COLO668 (cell line): ENCODE measurements at regions not wholly inside any gene's neighbourhood (a gene's known extent, or its start where the extent isn't known, plus 50 kb on each side); places are given as distances from the start of the nearest gene placed in this dataset.
"Not testable (repeated sequence)": the region's sequence is repeated elsewhere in the genome, so short reads cannot be mapped to it uniquely, and the experiment has no call there.

ENCODE experiments used
- DNase-seq: peaks from one replicate; lab custom pipeline; 2025; ENCODE audit not compliant: unreplicated experiment; lab: John Stamatoyannopoulos, UW

GRCh38 chr21:21845901-21846300 is 847.7 kb downstream of the NCAM2 start:
- no peak for DNase-seq

DNA sequence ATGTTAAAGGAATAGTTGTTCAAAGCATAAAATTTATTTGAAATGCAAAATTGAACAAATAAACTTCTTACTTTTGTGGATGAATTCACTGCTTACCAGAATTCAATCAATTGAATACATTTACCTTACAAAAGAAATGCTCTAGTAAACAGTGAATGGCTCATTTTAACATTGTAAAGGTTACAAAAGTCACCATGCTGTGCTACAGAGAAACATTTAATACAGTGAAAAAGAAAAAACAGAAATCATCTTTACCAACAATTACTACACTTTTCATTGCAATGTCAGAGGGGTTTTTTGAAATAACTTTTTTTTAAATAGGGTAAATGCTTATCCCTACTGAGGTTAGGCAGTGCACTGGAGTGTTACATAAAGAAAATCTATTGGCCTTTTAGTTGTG is 853.0 kb downstream of the NCAM2 start:
- DNase-seq = no peak

DNA sequence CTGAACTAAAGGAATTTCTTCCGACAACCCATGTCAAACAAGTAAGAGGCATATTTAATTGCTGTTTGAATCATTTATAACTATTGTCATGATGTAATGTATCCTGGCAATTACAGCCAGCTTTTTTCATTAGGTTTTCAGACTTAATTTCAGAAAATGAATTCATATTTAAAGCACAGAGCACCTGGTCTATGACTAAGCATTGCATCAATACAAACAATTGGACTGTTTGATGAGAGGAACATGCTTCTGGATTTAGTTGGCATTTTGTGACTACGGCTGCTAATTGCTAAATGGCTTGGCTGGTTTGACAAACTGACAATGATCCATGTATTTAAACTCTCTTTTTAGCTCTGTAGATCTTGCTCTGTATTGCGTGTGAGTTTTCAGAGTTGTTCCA is 853.4 kb downstream of the NCAM2 start:
- no peak for DNase-seq

DNA sequence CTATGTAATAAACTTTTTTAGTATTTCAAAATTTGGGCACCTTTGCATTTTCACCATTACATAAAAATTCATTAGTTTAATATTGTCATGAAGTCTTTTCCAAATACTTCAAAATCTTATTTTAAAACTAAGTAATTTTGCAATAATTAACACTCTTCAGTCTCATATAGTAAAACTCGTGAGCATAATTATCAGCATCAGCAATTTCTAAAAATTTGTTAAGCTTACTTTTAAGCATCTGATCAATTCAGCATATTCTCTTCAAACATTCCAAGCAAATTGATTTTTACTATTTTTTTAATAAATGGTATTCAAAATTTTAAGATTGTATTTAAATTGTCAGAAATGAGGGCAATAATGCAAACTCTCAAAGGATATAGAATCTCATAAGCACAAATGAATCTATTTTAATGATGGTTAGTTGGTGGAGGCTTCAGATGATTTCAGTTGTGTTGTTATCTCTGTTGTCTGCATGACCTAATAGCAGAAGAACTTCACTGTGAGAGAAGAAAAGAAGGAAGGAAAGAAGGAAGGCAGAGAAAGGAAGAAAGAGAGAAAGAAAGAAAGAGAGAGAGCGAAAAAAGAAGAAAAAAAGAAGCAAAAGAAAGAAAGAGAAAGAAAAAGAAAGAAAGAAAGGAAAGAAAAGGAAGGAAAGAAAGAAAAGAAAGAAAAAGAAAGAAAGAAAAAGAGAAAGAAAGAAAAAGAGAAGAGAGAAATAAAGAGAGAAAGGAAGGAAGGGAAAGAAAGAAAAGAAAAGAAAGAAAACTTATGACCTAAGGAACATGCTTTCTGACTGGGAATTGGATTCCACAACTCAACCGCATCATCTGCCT is 860.5 kb downstream of the NCAM2 start:
- no peak for DNase-seq

DNA sequence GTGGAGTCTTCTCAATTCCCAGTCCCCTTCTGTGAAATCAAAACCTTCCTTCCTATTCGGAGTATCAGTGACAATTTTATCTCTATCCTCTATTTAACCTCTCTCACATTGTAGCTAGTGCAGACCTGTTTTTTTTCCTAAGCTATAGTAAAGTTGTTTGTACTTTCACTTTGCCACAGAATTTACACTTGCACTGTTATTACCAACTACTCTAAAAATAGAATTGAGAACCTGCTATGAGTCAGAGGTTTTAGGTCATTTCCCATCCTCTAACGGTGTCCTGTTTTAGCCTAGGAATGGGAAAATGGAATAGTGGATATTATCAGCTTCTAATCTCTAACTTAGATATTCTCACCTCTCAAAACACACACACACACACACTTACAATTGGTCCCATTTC is 862.7 kb downstream of the NCAM2 start:
- no peak for DNase-seq

GRCh38 chr21:21864321-21864840 is 866.2 kb downstream of the NCAM2 start:
- no peak for DNase-seq

- DNase-seq = no peak
Measured at GRCh38 chr21:21897275-21897883, 899.2 kb downstream of the NCAM2 start.

GRCh38 chr21:21898801-21899200 is 900.6 kb downstream of the NCAM2 start:
- no peak for DNase-seq

DNA sequence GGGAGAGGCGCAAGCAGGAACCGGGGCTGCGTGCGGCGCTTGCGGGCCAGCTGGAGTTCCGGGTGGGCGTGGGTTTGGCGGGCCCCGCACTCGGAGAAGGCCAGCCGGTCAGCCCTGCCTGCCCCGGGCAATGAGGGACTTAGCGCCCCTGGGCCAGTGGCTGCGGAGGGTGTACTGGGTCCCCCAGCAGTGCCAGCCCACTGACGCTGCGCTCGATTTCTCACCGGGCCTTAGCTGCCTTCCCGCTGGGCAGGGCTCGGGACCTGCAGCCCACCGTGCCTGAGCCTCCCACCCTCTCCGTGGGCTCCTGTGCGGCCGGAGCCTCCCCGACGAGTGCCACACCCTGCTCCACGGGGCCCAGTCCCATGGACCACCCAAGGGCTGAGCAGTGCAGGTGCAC is 904.2 kb downstream of the NCAM2 start:
- DNase-seq = not testable (repeated sequence)

DNA sequence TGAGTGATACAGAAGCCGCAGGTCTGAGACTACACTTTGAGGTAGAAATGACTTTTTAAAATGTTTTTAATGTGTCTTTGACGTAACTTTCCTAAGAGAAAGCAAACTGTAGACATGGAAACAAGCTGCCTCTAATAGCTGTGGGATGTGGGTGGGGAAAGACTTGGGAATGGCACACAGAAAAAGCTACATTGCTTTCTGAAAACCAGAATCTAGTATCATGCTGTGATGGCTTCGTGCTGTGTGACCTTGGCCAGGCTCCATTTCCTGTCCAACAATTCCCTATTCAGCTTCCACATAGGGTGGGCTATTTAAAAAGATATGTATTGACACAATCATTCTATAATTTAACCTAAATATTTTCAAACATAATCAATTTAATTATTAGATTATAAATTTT is 909.1 kb downstream of the NCAM2 start:
- no peak for DNase-seq

- DNase-seq = no peak
Measured at GRCh38 chr21:21915816-21916215, 917.6 kb downstream of the NCAM2 start.

DNA sequence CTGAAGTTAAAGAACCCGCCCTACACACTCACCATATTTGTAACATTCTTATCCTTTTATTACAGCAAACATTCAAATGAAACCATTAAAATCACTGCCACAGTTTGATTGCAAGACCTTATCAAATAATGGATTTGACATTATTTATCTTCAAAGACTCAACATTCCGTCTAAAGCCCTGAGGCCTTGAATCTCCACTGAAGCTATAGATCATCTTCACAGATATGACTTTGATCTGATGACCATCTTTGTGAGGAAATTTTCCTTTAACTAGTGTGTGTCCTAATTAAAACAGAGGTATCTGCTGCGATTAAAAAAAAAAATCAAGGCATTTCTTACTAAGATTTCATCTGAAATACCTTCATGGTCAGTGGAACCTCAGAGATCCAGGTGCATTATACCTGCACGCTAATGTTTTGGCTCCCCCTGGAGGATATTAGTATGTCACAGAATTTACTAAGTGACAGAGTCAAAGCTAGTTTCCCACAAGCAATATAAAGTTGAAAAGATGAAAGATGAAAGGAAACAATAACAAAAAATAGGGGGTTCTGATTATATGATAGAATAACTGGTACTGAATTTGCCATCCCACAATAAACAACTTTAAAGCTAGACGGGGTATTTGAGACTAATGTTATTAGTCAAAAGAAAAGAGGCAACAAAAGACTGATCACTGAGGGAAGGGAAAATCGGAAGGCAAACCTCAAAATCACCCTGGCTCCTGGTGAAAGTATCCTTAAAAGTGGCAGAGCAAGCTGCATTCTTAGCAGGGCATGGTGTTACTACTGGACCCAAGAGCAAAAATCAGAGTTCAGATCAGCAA is 923.4 kb downstream of the NCAM2 start:
- no peak for DNase-seq

DNA sequence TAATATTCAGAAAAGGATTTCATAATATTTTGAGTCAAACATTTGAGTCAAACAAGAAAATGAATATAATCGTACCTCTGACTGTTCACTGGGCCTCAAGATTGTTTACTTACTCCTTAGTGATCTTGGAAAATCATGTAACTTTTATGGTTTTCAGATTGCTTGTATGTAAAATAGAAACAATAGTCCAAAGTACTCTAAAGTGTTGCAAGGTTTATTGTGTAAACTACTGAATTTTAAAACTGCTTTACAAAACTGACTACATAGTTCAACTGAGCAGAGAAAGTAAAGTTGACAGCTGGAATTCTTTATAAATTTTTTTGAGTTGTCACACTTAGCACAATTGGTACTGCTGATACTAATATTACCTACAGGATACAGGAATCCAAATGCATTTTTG is 931.0 kb downstream of the NCAM2 start:
- no peak for DNase-seq

- DNase-seq = no peak
Measured at GRCh38 chr21:21929789-21930188, 931.6 kb downstream of the NCAM2 start.

DNA sequence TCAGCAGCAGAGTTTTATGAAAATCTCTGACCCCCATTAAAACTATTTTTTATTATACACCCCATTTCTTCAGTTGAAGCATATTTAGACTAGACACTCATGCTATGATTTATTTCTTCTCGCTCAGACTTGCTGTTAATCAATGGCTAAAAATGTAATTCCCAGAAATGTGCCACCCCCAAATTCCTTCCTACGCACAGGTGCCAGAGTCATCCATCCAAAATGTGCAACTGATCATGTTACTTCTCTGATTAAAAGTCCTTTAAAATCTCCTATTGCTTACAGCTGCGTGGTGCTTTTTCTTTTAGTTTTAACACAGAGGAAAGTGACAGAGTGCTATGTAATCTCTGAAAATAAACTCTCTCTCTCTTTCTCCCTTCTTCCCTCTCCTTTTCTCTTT is 954.4 kb downstream of the NCAM2 start:
- no peak for DNase-seq

DNA sequence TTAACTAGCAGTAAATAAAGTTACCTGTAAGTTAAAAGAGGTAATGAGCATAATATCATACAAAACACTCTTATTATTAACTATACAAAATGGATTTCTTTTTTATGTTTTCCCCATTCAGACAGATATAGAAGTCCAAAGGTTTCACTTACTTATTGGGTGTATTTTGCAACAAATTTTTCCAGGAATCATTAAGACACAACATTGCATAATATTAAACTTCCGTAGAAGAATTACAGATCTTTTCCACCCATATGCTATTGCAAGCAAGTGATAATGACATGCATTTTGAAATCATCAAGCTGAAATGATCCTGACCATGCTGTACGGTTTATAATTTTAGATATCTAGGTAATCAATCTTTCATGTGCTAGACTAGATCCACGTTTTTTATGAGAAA is 957.0 kb downstream of the NCAM2 start:
- no peak for DNase-seq

GRCh38 chr21:21957490-21957889 is 959.3 kb downstream of the NCAM2 start:
- DNase-seq = no peak

DNA sequence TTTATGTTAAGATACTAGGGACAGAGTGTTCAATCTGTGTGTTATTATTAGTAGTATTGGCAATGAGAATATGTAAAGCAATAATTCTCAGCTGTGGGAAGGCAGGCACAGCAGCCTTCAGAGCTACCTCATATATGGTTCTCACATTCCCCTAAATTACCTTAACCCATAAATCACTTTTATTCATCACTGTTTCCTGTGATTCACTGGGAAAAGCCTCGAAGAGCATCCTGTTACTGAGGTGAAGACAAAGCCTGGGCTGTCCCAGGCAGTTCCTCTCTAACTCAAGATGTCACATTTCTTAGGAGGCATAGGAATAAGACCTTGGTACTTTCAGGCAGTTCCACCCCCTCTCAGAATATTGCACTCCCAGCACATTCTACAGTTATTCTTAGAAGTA is 965.7 kb downstream of the NCAM2 start:
- DNase-seq = no peak

- no peak for DNase-seq
Measured at GRCh38 chr21:21968810-21969209, 970.6 kb downstream of the NCAM2 start.

DNA sequence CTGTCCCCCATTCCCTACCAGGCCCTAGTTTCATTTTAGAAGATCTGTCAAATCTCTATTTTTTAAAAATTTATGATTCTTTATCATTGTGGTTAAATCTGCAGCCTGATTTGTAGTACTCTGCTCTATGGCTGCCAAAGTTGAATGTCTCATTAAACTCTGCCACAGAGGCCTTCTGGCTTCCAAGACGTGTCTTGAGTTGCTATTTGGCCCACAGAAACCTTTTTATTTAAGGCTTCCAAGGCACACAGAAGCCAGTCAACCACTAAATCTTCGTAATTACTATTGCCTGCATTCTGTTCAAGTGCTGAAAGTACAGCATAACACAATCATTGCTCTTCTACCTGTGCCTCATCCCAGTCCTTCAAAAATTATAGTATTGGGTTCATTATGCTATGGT is 971.0 kb downstream of the NCAM2 start:
- no peak for DNase-seq

GRCh38 chr21:21971384-21971783 is 973.2 kb downstream of the NCAM2 start:
- no peak for DNase-seq

DNA sequence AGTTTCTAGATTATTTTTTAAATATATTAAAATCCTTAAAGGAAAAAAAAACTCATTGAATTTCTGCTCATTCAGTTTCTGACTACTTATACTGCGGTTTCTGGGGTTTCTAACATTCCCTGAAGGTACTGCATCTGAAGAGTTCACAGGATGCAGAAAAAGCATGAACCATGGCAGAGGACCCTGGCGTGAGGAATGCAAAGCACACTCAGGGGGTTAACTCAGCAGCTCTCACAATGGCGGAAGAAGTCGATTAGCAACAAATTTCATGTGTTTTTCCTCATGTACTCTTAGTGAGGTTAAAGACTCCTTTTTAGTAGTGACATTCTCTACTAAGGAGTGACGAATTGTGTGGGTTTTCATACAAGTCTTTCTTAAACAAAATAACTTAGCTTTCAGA is 975.6 kb downstream of the NCAM2 start:
- no peak for DNase-seq
